PC-9 (cell line): ENCODE measurements at regions not wholly inside any gene's neighbourhood (a gene's known extent, or its start where the extent isn't known, plus 50 kb on each side); places are given as distances from the start of the nearest gene placed in this dataset.

Experiments used
- BruUV-seq: library from RNA; stranded (reverse); fragments of 400-500 nt; replicated peaks from 2 replicates; lab custom pipeline; 2021; lab: Mats Ljungman, UMichigan
- CTCF ChIA-PET: fragments of 300-600 bp; sonication (Branson Sonifier 250); formaldehyde crosslinking; loops from one replicate; lab custom pipeline; 2022; ENCODE audit warnings: antibody characterized with exemption; lab: Charles Lee
- POLR2A ChIA-PET: fragments of 300-600 bp; sonication (Branson Sonifier 250); formaldehyde crosslinking; loops from one replicate; lab custom pipeline; 2022; ENCODE audit warnings: antibody characterized with exemption; ENCODE audit not compliant: unreplicated experiment; lab: Charles Lee
- DNase-seq, 2 experiments: peaks; one replicate each; pipeline versions ENCODE4 v3.0.0 to v3.0.0-alpha.2; 2015 to 2022; ENCODE audit warnings: mixed read lengths in 1 of 2
- H2AFZ ChIP-seq: fragments of 200-600 bp; sonication (generic); 2 replicates; pipeline ENCODE4 v1.8.1; 2017; ENCODE audit warnings: antibody characterized with exemption
- H3F3A ChIP-seq: fragments of 200-600 bp; sonication (generic); 2 replicates; pipeline ENCODE4 v1.8.1; 2017; ENCODE audit warnings: antibody characterized with exemption, mild to moderate bottlenecking, low read depth; ENCODE audit not compliant: insufficient read depth
- H3K27ac ChIP-seq: fragments of 200-600 bp; sonication (generic); 2 replicates; pipeline ENCODE4 v1.6.1; 2016; ENCODE audit warnings: mixed run types
- H3K27me3 ChIP-seq: fragments of 200-600 bp; sonication (generic); 2 replicates; pipeline ENCODE4 v1.6.1; 2016; ENCODE audit warnings: low read depth, mixed run types; ENCODE audit not compliant: insufficient read depth
- H3K36me3 ChIP-seq: fragments of 200-600 bp; sonication (generic); 2 replicates; pipeline ENCODE4 v1.6.1; 2016; ENCODE audit warnings: low read depth, mixed run types
- H3K4me1 ChIP-seq: fragments of 200-600 bp; sonication (generic); replicated peaks from 2 replicates; pipeline ENCODE4 v1.6.1; 2016; ENCODE audit warnings: mixed run types; ENCODE audit not compliant: insufficient read depth
- H3K4me2 ChIP-seq: fragments of 200-600 bp; sonication (generic); 2 replicates; pipeline ENCODE4 v1.6.1; 2017; ENCODE audit warnings: mixed run types
- H3K4me3 ChIP-seq: fragments of 200-600 bp; sonication (generic); 2 replicates; pipeline ENCODE4 v1.6.1; 2016; ENCODE audit warnings: mixed run types
- H3K79me2 ChIP-seq: fragments of 200-600 bp; sonication (generic); 2 replicates; pipeline ENCODE4 v1.6.1; 2017; ENCODE audit warnings: low read depth, mixed run types
- H3K9me2 ChIP-seq: fragments of 200-600 bp; sonication (generic); 2 replicates; pipeline ENCODE4 v1.8.1; 2017; ENCODE audit warnings: mild to moderate bottlenecking; ENCODE audit not compliant: insufficient read depth
- H3K9me3 ChIP-seq: fragments of 200-600 bp; sonication (generic); 2 replicates; pipeline ENCODE4 v1.8.1; 2016; ENCODE audit warnings: low read depth; ENCODE audit not compliant: insufficient read depth
- H4K20me1 ChIP-seq: fragments of 200-600 bp; sonication (generic); 2 replicates; pipeline ENCODE4 v1.8.1; 2017; ENCODE audit not compliant: insufficient read depth
- EZH2 ChIP-seq: fragments of 200-600 bp; sonication (generic); IDR thresholded peaks from 2 replicates; pipeline ENCODE4 v1.8.0; 2017; ENCODE audit warnings: antibody characterized with exemption, low read depth
- intact Hi-C: fragments of 100-400 bp; cut with micrococcal nuclease; formaldehyde crosslinking; loops from one replicate; pipeline ENCODE4 v1.10.0; 2022; ENCODE audit not compliant: unreplicated experiment
- TF ChIP-seq, protein P1 (sequence below): fragments of 200-600 bp; sonication (generic); conservative IDR thresholded peaks from 2 replicates; pipeline ENCODE4 v1.6.1; 2017; ENCODE audit warnings: mixed run types, antibody characterized with exemption, mild to moderate bottlenecking, moderate library complexity

DNA sequence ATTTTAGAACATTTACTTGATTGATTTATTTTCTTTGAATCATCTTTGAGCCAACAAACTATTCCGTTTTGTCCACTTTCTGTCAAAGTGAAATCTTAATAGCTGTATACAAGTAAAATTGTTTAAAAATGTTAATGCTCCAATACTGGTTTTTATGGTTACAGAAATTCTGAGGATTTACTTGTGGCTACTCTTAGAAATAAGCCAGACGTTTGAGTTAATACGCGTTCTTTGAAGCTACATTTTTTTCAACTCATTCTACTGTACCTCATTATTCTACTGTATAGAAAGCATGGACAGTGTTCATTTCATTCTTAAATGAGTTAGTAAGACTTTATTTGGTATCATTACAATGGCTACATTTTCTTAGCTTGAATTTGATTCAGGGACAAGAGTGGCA lies 996.2 kb upstream of the FLRT2 start:
- H3K27me3 ChIP-seq: no peaks in the 10 kb centered on the region
- no peak for DNase-seq
- no peaks in the 10 kb centered on the region for H3K4me1 ChIP-seq
- no peak overlapping the region for H3K27ac ChIP-seq
- no peak overlapping the region for H3K4me3 ChIP-seq
- TF ChIP-seq, protein P1, sequence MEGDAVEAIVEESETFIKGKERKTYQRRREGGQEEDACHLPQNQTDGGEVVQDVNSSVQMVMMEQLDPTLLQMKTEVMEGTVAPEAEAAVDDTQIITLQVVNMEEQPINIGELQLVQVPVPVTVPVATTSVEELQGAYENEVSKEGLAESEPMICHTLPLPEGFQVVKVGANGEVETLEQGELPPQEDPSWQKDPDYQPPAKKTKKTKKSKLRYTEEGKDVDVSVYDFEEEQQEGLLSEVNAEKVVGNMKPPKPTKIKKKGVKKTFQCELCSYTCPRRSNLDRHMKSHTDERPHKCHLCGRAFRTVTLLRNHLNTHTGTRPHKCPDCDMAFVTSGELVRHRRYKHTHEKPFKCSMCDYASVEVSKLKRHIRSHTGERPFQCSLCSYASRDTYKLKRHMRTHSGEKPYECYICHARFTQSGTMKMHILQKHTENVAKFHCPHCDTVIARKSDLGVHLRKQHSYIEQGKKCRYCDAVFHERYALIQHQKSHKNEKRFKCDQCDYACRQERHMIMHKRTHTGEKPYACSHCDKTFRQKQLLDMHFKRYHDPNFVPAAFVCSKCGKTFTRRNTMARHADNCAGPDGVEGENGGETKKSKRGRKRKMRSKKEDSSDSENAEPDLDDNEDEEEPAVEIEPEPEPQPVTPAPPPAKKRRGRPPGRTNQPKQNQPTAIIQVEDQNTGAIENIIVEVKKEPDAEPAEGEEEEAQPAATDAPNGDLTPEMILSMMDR: no peak
- no peak for TF ChIP-seq EZH2
- no peak overlapping the region for H2AFZ ChIP-seq
- no peak overlapping the region for H3K4me2 ChIP-seq
- H3F3A ChIP-seq: no peaks in the 10 kb centered on the region
- intact Hi-C loops: no loop called here
- no peaks in the 10 kb centered on the region for H3K9me2 ChIP-seq
- H3K9me3 ChIP-seq: no peaks in the 10 kb centered on the region
- H3K36me3 ChIP-seq: no peaks in the 10 kb centered on the region
- ChIA-PET POLR2A (no interaction called here), CTCF (no interaction called here)
- no TSS peak for BruUV-seq
- H4K20me1 ChIP-seq: no peaks in the 10 kb centered on the region
- H3K79me2 ChIP-seq: no peaks in the 10 kb centered on the region

DNA sequence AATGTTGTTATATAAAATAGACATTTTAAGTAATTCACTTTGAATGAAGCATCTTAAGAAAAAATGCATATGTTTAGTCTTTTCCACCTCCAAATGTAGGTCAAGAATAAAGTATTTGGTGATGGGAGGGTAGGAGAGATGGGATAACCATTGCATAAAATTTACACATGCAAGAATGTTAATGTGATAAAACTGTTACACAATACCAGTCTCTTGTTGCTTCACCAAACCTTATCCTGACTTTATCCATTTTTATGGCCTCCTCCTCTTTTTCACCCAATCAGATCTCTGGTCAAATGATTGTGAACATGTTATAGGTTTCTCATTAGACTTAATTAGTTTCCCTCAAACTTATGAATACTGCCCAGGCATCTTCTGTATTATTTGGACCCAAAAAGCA lies 994.5 kb upstream of the FLRT2 start:
- DNase-seq: no peak
- ChIA-PET POLR2A (no interaction called here), CTCF (no interaction called here)
- Histone ChIP-seq H3K4me3 (no peak overlapping the region), H3K9me3 (no peaks in the 10 kb centered on the region), H3K9me2 (no peaks in the 10 kb centered on the region), H3K4me2 (no peak overlapping the region), H3F3A (no peaks in the 10 kb centered on the region), H3K79me2 (no peaks in the 10 kb centered on the region), H4K20me1 (no peaks in the 10 kb centered on the region), H3K27me3 (no peaks in the 10 kb centered on the region), H3K27ac (no peak overlapping the region), H3K4me1 (no peaks in the 10 kb centered on the region), H2AFZ (no peak overlapping the region), H3K36me3 (no peaks in the 10 kb centered on the region)
- no TSS peak for BruUV-seq
- intact Hi-C loops: no loop called here
- TF ChIP-seq EZH2: no peak
- TF ChIP-seq, protein P1: no peak

DNA sequence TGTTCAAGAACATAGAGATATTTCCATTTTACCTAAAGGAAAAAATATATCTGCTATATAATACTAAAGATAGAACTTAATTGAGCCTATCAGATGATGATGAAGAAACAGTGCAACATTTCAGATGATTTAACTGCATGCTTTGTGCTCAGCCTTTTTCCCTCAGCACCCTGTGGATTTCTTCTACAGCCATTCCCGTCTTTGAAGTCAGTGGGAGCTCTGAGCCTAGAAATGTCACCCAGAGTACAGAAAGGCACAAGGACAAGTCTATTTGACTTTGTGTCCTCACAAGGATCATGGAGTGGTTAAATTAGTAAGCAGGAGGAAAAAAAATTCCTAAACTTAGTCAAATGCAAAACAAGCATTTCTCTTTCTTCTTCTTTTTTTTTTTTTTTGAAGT lies 994.0 kb upstream of the FLRT2 start:
- intact Hi-C loops: no loop called here
- no peaks in the 10 kb centered on the region for H3K27me3 ChIP-seq
- no peak overlapping the region for H3K27ac ChIP-seq
- H3K36me3 ChIP-seq: no peaks in the 10 kb centered on the region
- no peak overlapping the region for H2AFZ ChIP-seq
- no peak for DNase-seq
- no peak overlapping the region for H3K4me3 ChIP-seq
- H4K20me1 ChIP-seq: no peaks in the 10 kb centered on the region
- BruUV-seq: no TSS peak
- H3K9me2 ChIP-seq: no peaks in the 10 kb centered on the region
- H3K4me2 ChIP-seq: no peak overlapping the region
- ChIA-PET POLR2A (no interaction called here), CTCF (no interaction called here)
- H3K9me3 ChIP-seq: no peaks in the 10 kb centered on the region
- H3K4me1 ChIP-seq: no peaks in the 10 kb centered on the region
- TF ChIP-seq EZH2: no peak
- TF ChIP-seq, protein P1: no peak
- H3F3A ChIP-seq: no peaks in the 10 kb centered on the region
- H3K79me2 ChIP-seq: no peaks in the 10 kb centered on the region
